ENCODE measurements at regions not wholly inside any gene's neighbourhood (a gene's known extent, or its start where the extent isn't known, plus 50 kb on each side); places are given as distances from the start of the nearest gene placed in this dataset.

DNA sequence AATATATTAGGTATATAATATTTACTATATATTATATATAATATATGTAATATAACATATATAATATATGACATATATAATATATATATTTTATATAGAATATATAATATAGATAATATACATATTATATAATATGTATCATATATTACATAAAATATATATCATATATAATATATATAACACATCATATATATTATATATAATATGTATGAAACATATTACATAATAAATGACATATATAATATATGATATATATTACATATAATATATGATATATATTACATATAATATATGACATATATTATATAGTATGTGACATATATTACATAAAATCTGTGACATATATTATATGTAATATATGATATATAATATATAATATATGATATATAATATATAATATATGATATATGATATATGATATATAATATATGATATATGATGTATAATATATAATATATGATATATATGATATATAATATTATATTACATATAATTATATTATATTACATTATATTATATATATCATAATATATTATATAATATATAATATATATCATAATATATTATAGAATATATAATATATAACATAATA, 119.5 kb upstream of the RIMBP3 start:
- no peak for DNase-seq (ENCODE audit: low read depth in 2 of 2)

- DNase-seq (ENCODE audit: low read depth in 2 of 2) = peak in 1 of 2 donors; percentile 37
These were observed 118.7 kb upstream of the RIMBP3 start for GRCh38 chr22:18730410-18730809.
